H9 (cell line): ENCODE measurements at regions not wholly inside any gene's neighbourhood (a gene's known extent, or its start where the extent isn't known, plus 50 kb on each side); places are given as distances from the start of the nearest gene placed in this dataset.
A peak's percentile ranks its signal among the peaks of the same experiment; 100 is the strongest.

ENCODE experiments used
- DNase-seq: peaks from one replicate; pipeline ENCODE4 v3.0.0-alpha.2; 2017
- H2AFZ ChIP-seq: one replicate; pipeline ENCODE4 v1.6.1; 2013; ENCODE audit warnings: mild to moderate bottlenecking, low read length, control low read depth, moderate library complexity
- H2AK5ac ChIP-seq: 2 replicates; pipeline ENCODE4 v1.6.1; 2013; ENCODE audit warnings: low read length, control low read depth, mixed read lengths; ENCODE audit not compliant: insufficient read length
- H2BK120ac ChIP-seq: one replicate; pipeline ENCODE4 v1.6.1; 2013; ENCODE audit warnings: low read depth, mild to moderate bottlenecking, low read length, control low read depth, inconsistent platforms; ENCODE audit not compliant: poor library complexity, severe bottlenecking
- H2BK12ac ChIP-seq: 2 replicates; pipeline ENCODE4 v1.6.1; 2013; ENCODE audit warnings: low read length, control low read depth, mixed read lengths, low read depth; ENCODE audit not compliant: insufficient read length
- H2BK15ac ChIP-seq: 2 replicates; pipeline ENCODE4 v1.6.1; 2013; ENCODE audit warnings: low read depth, low read length, control low read depth
- H2BK20ac ChIP-seq: one replicate; pipeline ENCODE4 v1.6.1; 2013; ENCODE audit warnings: low read depth, mild to moderate bottlenecking, low read length, control low read depth, inconsistent platforms; ENCODE audit not compliant: poor library complexity, severe bottlenecking
- H2BK5ac ChIP-seq: 2 replicates; pipeline ENCODE4 v1.6.1; 2013; ENCODE audit warnings: low read length, control low read depth, mixed read lengths; ENCODE audit not compliant: insufficient read length
- H3K14ac ChIP-seq: 2 replicates; pipeline ENCODE4 v1.6.1; 2013; ENCODE audit warnings: low read length, control low read depth; ENCODE audit not compliant: insufficient read depth
- H3K18ac ChIP-seq: 2 replicates; pipeline ENCODE4 v1.6.1; 2013; ENCODE audit warnings: low read depth, mild to moderate bottlenecking, mixed read lengths, low read length, control low read depth; ENCODE audit not compliant: insufficient read length
- H3K23ac ChIP-seq: 2 replicates; pipeline ENCODE4 v1.6.1; 2013; ENCODE audit warnings: low read length, control low read depth, mixed read lengths, low read depth; ENCODE audit not compliant: insufficient read length
- H3K23me2 ChIP-seq: 2 replicates; pipeline ENCODE4 v1.6.1; 2013; ENCODE audit warnings: low read depth, mild to moderate bottlenecking, mixed read lengths, low read length, control low read depth; ENCODE audit not compliant: insufficient read length, poor library complexity, severe bottlenecking
- H3K27ac ChIP-seq: 2 replicates; pipeline ENCODE4 v1.5.1; 2013; ENCODE audit warnings: low read length, control low read depth, mixed read lengths, low read depth; ENCODE audit not compliant: insufficient read length
- H3K27me3 ChIP-seq: 2 replicates; pipeline ENCODE4 v1.6.1; 2013; ENCODE audit warnings: low read length, control low read depth, inconsistent platforms; ENCODE audit not compliant: insufficient read depth
- H3K4ac ChIP-seq: 2 replicates; pipeline ENCODE4 v1.6.1; 2013; ENCODE audit warnings: low read depth, mild to moderate bottlenecking, control low read depth, inconsistent platforms, low read length, moderate library complexity
- H3K4me1 ChIP-seq: 2 replicates; pipeline ENCODE4 v1.6.1; 2013; ENCODE audit warnings: low read length, control low read depth, inconsistent platforms; ENCODE audit not compliant: insufficient read depth
- H3K4me2 ChIP-seq: 2 replicates; pipeline ENCODE4 v1.6.1; 2013; ENCODE audit warnings: low read length, control low read depth, mixed read lengths; ENCODE audit not compliant: insufficient read length, insufficient read depth
- H3K56ac ChIP-seq: 2 replicates; pipeline ENCODE4 v1.6.1; 2013; ENCODE audit warnings: low read depth, mild to moderate bottlenecking, mixed read lengths, low read length, control low read depth; ENCODE audit not compliant: insufficient read length
- H3K79me1 ChIP-seq: 2 replicates; pipeline ENCODE4 v1.6.1; 2013; ENCODE audit warnings: low read depth, mild to moderate bottlenecking, moderate library complexity, low read length, control low read depth, inconsistent platforms; ENCODE audit not compliant: insufficient read depth, poor library complexity, severe bottlenecking
- H3K79me2 ChIP-seq: 2 replicates; pipeline ENCODE4 v1.6.1; 2013; ENCODE audit warnings: low read length, control low read depth, inconsistent platforms; ENCODE audit not compliant: insufficient read depth
- H3K9ac ChIP-seq: 2 replicates; pipeline ENCODE4 v1.6.1; 2013; ENCODE audit warnings: low read length, control low read depth, mixed read lengths; ENCODE audit not compliant: insufficient read length; ENCODE audit errors: extremely low read depth
- H3K9me3 ChIP-seq: one replicate; pipeline ENCODE4 v1.6.1; 2013; ENCODE audit warnings: low read depth, low read length, inconsistent platforms; ENCODE audit not compliant: control insufficient read depth
- H3T11ph ChIP-seq: one replicate; pipeline ENCODE4 v1.6.1; 2013; ENCODE audit warnings: mild to moderate bottlenecking, low read length, control low read depth, inconsistent platforms
- H4K20me1 ChIP-seq: one replicate; pipeline ENCODE4 v1.6.1; 2013; ENCODE audit not compliant: control insufficient read depth, insufficient read length, insufficient read depth
- H4K5ac ChIP-seq: 2 replicates; pipeline ENCODE4 v1.6.1; 2013; ENCODE audit warnings: low read depth, mild to moderate bottlenecking, mixed read lengths, low read length, control low read depth; ENCODE audit not compliant: insufficient read length
- H4K8ac ChIP-seq: replicated peaks from 2 replicates; pipeline ENCODE4 v1.6.1; 2013; ENCODE audit warnings: low read length, control low read depth, mixed read lengths, low read depth; ENCODE audit not compliant: insufficient read length
- H4K91ac ChIP-seq: 2 replicates; pipeline ENCODE4 v1.6.1; 2013; ENCODE audit warnings: low read depth, mild to moderate bottlenecking, moderate library complexity, mixed read lengths, low read length, control low read depth; ENCODE audit not compliant: insufficient read length
- H3K27ac Mint-ChIP-seq, 3 experiments: 2 replicates in 2 of 3; 3 replicates in 1 of 3; pipeline ENCODE4 v1.8.0; 2020 to 2021; ENCODE audit warnings: mixed read lengths in 3 of 3, mild to moderate bottlenecking in 1 of 3, moderate library complexity in 1 of 3
- H3K27me3 Mint-ChIP-seq: 2 replicates; pipeline ENCODE4 v1.8.0; 2021; ENCODE audit warnings: low read depth, mild to moderate bottlenecking, moderate library complexity, mixed read lengths
- H3K36me3 Mint-ChIP-seq, 3 experiments: 2 replicates in 2 of 3; 3 replicates in 1 of 3; pipeline ENCODE4 v1.8.0; 2020 to 2021; ENCODE audit warnings: low read depth in 3 of 3, mixed read lengths in 3 of 3; ENCODE audit not compliant: insufficient read depth in 1 of 3
- H3K4me1 Mint-ChIP-seq, 2 experiments: 2 replicates each; pipeline ENCODE4 v1.8.0; 2020; ENCODE audit warnings: mixed read lengths in 2 of 2
- H3K4me3 Mint-ChIP-seq, 2 experiments: 2 replicates in 1 of 2; 3 replicates in 1 of 2; pipeline ENCODE4 v1.8.0; 2020 to 2021; ENCODE audit warnings: mild to moderate bottlenecking in 2 of 2, mixed read lengths in 2 of 2, moderate library complexity in 1 of 2
- H3K9me3 Mint-ChIP-seq, 2 experiments: 2 replicates in 1 of 2; 3 replicates in 1 of 2; pipeline ENCODE4 v1.8.0; 2020; ENCODE audit warnings: mild to moderate bottlenecking in 2 of 2, mixed read lengths in 2 of 2, moderate library complexity in 1 of 2
- WGBS: extraction: QIAGEN DNeasy Blood & Tissue Kit; methylation state at CpG from one replicate; pipeline ENCODE4 v1.1.7; 2013; ENCODE audit warnings: missing lambda C conversion rate, low lambda C conversion rate, mixed read lengths; ENCODE audit not compliant: insufficient read length; ENCODE audit errors: extremely low coverage; 5-methylcytosine and 5-hydroxymethylcytosine counted together
- TF ChIP-seq, protein P1 (sequence below): fragments of 200-600 bp; sonication (generic); conservative IDR thresholded peaks from 3 replicates; pipeline ENCODE4 v1.8.0; 2021; ENCODE audit warnings: antibody characterized with exemption, mild to moderate bottlenecking

DNA sequence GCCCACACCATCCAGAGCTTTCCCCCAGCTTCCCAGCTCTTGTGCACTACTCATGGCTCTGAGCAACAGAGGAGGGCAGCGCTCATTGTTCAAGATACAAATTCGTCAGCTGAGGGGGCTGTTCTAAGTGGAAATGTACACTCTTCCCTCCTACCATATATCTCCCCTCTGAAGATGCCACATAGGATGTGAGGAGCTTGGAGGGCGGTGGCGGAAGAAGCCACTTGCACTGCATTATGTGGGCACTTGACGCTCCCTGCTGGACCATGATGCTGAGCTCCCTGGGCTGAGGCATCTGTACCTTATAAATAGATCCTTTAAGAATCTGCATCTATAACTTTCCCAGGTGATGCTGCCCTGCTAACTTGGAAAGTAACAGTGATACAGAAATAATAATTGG is 477.6 kb upstream of the DEPDC1 start:
- H2AFZ ChIP-seq, result no peak overlapping the region
- H3K27ac ChIP-seq, result no peak overlapping the region
- H2BK5ac ChIP-seq, result no peak overlapping the region
- H4K8ac ChIP-seq, result no peak overlapping the region
- peak overlapping the region; percentile 13 for H3K18ac ChIP-seq
- H4K91ac ChIP-seq, result no peak overlapping the region
- Mint-ChIP-seq H3K9me3 (no peaks in the 10 kb centered on the region), H3K4me3 (no peak overlapping the region), H3K27me3 (no peaks in the 10 kb centered on the region), H3K36me3 (no peaks in the 10 kb centered on the region; a peak in 1 of 7 replicates), H3K27ac (no peak overlapping the region), H3K4me1 (peaks cover 44 to 52% of the 10 kb centered on the region in 2 experiments)
- H3K23me2 ChIP-seq, result no peaks in the 10 kb centered on the region
- no peaks in the 10 kb centered on the region for H3K27me3 ChIP-seq
- H3K4me2 ChIP-seq, result no peak overlapping the region
- no peak overlapping the region for H2BK120ac ChIP-seq
- no peaks in the 10 kb centered on the region for H3K9me3 ChIP-seq
- no peaks in the 10 kb centered on the region for H4K20me1 ChIP-seq
- no peak overlapping the region for H4K5ac ChIP-seq
- no peak overlapping the region for H3K56ac ChIP-seq
- H2AK5ac ChIP-seq, result peak overlapping the region; percentile 70
- no peak overlapping the region for H2BK20ac ChIP-seq
- H3K23ac ChIP-seq, result no peak overlapping the region
- no peak overlapping the region for H3K9ac ChIP-seq
- peak overlapping the region; percentile 26; the same call in 1 of the 2 replicates for H3K14ac ChIP-seq
- H3K79me2 ChIP-seq, result no peaks in the 10 kb centered on the region
- H3K79me1 ChIP-seq, result no peaks in the 10 kb centered on the region
- no peak overlapping the region for H2BK12ac ChIP-seq
- WGBS, result no CpG with 5 or more reads among the region's 5 CpGs
- H3T11ph ChIP-seq, result no peak overlapping the region
- H3K4ac ChIP-seq, result no peak overlapping the region
- TF ChIP-seq, protein P1, sequence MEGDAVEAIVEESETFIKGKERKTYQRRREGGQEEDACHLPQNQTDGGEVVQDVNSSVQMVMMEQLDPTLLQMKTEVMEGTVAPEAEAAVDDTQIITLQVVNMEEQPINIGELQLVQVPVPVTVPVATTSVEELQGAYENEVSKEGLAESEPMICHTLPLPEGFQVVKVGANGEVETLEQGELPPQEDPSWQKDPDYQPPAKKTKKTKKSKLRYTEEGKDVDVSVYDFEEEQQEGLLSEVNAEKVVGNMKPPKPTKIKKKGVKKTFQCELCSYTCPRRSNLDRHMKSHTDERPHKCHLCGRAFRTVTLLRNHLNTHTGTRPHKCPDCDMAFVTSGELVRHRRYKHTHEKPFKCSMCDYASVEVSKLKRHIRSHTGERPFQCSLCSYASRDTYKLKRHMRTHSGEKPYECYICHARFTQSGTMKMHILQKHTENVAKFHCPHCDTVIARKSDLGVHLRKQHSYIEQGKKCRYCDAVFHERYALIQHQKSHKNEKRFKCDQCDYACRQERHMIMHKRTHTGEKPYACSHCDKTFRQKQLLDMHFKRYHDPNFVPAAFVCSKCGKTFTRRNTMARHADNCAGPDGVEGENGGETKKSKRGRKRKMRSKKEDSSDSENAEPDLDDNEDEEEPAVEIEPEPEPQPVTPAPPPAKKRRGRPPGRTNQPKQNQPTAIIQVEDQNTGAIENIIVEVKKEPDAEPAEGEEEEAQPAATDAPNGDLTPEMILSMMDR, result peak; percentile 26; the same call in 2 of the 3 replicates
- no peak for DNase-seq
- peaks cover 7% of the 10 kb centered on the region; the same call in 1 of the 2 replicates for H3K4me1 ChIP-seq
- no peak overlapping the region for H2BK15ac ChIP-seq
